Kidney capillary endothelial cell (primary cell): ENCODE measurements at regions not wholly inside any gene's neighbourhood (a gene's known extent, or its start where the extent isn't known, plus 50 kb on each side); places are given as distances from the start of the nearest gene placed in this dataset.

Experiments used
- DNase-seq: peaks from one replicate; pipeline ENCODE4 v3.0.0-alpha.2; 2018; ENCODE audit warnings: low spot score

- no peak for DNase-seq
These were observed 513.9 kb upstream of the NXPH2 start for GRCh38 chr2:139293992-139294548.

GRCh38 chr2:139281124-139281523 lies 500.9 kb upstream of the NXPH2 start:
- DNase-seq, result no peak

GRCh38 chr2:139271879-139272278 lies 491.7 kb upstream of the NXPH2 start:
- DNase-seq, result no peak

GRCh38 chr2:139271149-139271548 lies 491.0 kb upstream of the NXPH2 start:
- DNase-seq, result no peak

GRCh38 chr2:139260052-139260430 lies 479.9 kb upstream of the NXPH2 start:
- no peak for DNase-seq

GRCh38 chr2:139259422-139260051 lies 479.3 kb upstream of the NXPH2 start:
- DNase-seq, result no peak

- DNase-seq, result no peak
These were observed 461.1 kb upstream of the NXPH2 start for GRCh38 chr2:139241286-139241685.

GRCh38 chr2:139237023-139237422 lies 456.8 kb upstream of the NXPH2 start:
- no peak for DNase-seq

GRCh38 chr2:139230881-139231280 lies 450.7 kb upstream of the NXPH2 start:
- DNase-seq, result no peak

GRCh38 chr2:139228276-139228675 lies 448.1 kb upstream of the NXPH2 start:
- no peak for DNase-seq

GRCh38 chr2:139225961-139226360 lies 445.8 kb upstream of the NXPH2 start:
- DNase-seq, result no peak

GRCh38 chr2:139218181-139218580 lies 438.0 kb upstream of the NXPH2 start:
- no peak for DNase-seq

GRCh38 chr2:139217641-139218040 lies 437.5 kb upstream of the NXPH2 start:
- no peak for DNase-seq

GRCh38 chr2:139216435-139216834 lies 436.2 kb upstream of the NXPH2 start:
- no peak for DNase-seq

GRCh38 chr2:139214801-139215200 lies 434.6 kb upstream of the NXPH2 start:
- no peak for DNase-seq

GRCh38 chr2:139209586-139209985 lies 429.4 kb upstream of the NXPH2 start:
- no peak for DNase-seq

- no peak for DNase-seq
These were observed 421.3 kb upstream of the NXPH2 start for GRCh38 chr2:139201516-139201915.

- DNase-seq, result no peak
These were observed 416.6 kb upstream of the NXPH2 start for GRCh38 chr2:139196754-139197153.

GRCh38 chr2:139194546-139194945 lies 414.4 kb upstream of the NXPH2 start:
- DNase-seq, result no peak

- DNase-seq, result no peak
These were observed 396.9 kb upstream of the NXPH2 start for GRCh38 chr2:139177041-139177440.

GRCh38 chr2:139175510-139175909 lies 395.3 kb upstream of the NXPH2 start:
- DNase-seq, result no peak

GRCh38 chr2:139170406-139170805 lies 390.2 kb upstream of the NXPH2 start:
- DNase-seq, result no peak

- DNase-seq, result no peak
These were observed 385.4 kb upstream of the NXPH2 start for GRCh38 chr2:139165601-139166000.

- DNase-seq, result no peak
These were observed 384.9 kb upstream of the NXPH2 start for GRCh38 chr2:139165041-139165440.
